ENCODE measurements at regions not wholly inside any gene's neighbourhood (a gene's known extent, or its start where the extent isn't known, plus 50 kb on each side); places are given as distances from the start of the nearest gene placed in this dataset.

DNA sequence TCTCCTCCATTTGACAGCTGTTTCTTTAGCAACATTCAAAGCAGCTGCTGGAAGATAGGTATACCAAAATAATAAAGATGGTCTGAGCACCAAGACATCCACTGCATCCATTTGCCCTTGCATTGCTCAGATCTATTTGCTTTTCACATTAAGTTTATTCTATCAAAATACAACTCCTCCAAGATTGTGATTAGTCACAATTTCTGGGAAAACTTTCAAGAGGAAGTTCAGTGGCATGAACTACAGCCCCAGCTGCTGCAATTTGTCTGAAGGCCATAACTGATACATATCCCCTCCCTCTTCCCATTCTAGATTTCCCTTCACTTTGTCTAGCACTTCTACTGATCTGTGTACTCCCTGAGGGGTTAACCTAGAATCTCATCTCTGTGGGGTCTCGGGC is 117.5 kb upstream of the CEP126 start:
- no peak overlapping the region for H2BK12ac ChIP-seq (ENCODE audit: low read depth, low read length)
- DNase-seq (ENCODE audit: low read depth in 1 of 2, low spot score in 2 of 2) (no peak), FAIRE-seq (no peak)
- no peak overlapping the region for H2BK20ac ChIP-seq (ENCODE audit: low read length)
- H3K27me3 ChIP-seq (replicated peaks in 1 of 4; ENCODE audit: control insufficient read depth in 3 of 4, extremely low read depth in 1 of 4, insufficient read depth in 3 of 4, low read length in 3 of 4) = no peaks in the 10 kb centered on the region
- WGBS, 2 experiments (ENCODE audit: extremely low coverage in 1 of 2, insufficient coverage in 1 of 2, insufficient read length in 1 of 2, insufficient replicate concordance in 2 of 2, low coverage in 1 of 2, low lambda C conversion rate in 2 of 2, missing lambda C conversion rate in 1 of 2) = 100% methylated on average over 1 of the region's 1 CpG; no CpG with 5 or more reads in 1 of the 2 experiments
- no peak overlapping the region for H2BK15ac ChIP-seq (ENCODE audit: low read length)
- CTCF ChIA-PET (ENCODE audit: partially characterized antibody) = interaction anchor here (1.2 to 2.1 kb wide), 7 partner anchors 10 to 360 kb away, joined by 3 to 15 read pairs (median 5); no protein-coding TSS in a partner anchor
- no peaks in the 10 kb centered on the region; the same call in 1 of the 2 replicates for H3K23me2 ChIP-seq (ENCODE audit: low read depth, low read length)
- H2AFZ ChIP-seq (ENCODE audit: low read length) = no peak overlapping the region
- no peak overlapping the region for H2BK5ac ChIP-seq (ENCODE audit: low read depth, low read length)
- H3K4me3 ChIP-seq (ENCODE audit: extremely low read depth in 1 of 4, insufficient read depth in 2 of 4, low read depth in 3 of 4, low read length in 4 of 4) = no peak overlapping the region
- H3K23ac ChIP-seq (ENCODE audit: insufficient read length) = no peak overlapping the region
- H3K79me1 ChIP-seq (ENCODE audit: low read depth, low read length) = no peaks in the 10 kb centered on the region
- H3K4me2 ChIP-seq (ENCODE audit: insufficient read depth in 1 of 2, low read depth in 2 of 2, low read length in 2 of 2) = no peak overlapping the region
- no peaks in the 10 kb centered on the region for H3K79me2 ChIP-seq (ENCODE audit: control insufficient read depth in 1 of 2, insufficient read depth in 2 of 2, low read length in 2 of 2)
- H3K36me3 ChIP-seq (ENCODE audit: control insufficient read depth in 2 of 4, insufficient read depth in 4 of 4, low read length in 3 of 4) = no peaks in the 10 kb centered on the region
- no peaks in the 10 kb centered on the region for H4K20me1 ChIP-seq (replicated peaks in 1 of 2; ENCODE audit: control insufficient read depth in 1 of 2, insufficient read depth in 2 of 2, low read length in 2 of 2)
- no peak overlapping the region for H4K91ac ChIP-seq (replicated peaks; ENCODE audit: insufficient read length, low read length)
- H3K56ac ChIP-seq (replicated peaks; ENCODE audit: insufficient read length, low read depth, low read length) = no peak overlapping the region
- POLR2A ChIA-PET (ENCODE audit: partially characterized antibody) = no interaction called here
- H4K5ac ChIP-seq (ENCODE audit: insufficient read length, low read depth, low read length) = no peak overlapping the region
- H3K18ac ChIP-seq (ENCODE audit: extremely low read depth, low read length) = no peak overlapping the region
- no peak overlapping the region for H4K8ac ChIP-seq (ENCODE audit: extremely low read depth, insufficient read depth, low read length)
- H3K4me1 ChIP-seq (replicated peaks in 1 of 4; ENCODE audit: control insufficient read depth in 3 of 4, insufficient read depth in 4 of 4, low read length in 3 of 4) = peaks cover 0 to 5% (median 2%) of the 10 kb centered on the region in 4 experiments; a peak in 3 of 7 replicates
- no peak overlapping the region for H3K14ac ChIP-seq (ENCODE audit: insufficient read length)
- no peak overlapping the region for H3K4ac ChIP-seq (replicated peaks; ENCODE audit: insufficient read length, low read depth, low read length)
- H3K9me3 ChIP-seq (ENCODE audit: insufficient read depth in 2 of 2, low read depth in 1 of 2, low read length in 1 of 2) = no peaks in the 10 kb centered on the region
- H2BK120ac ChIP-seq (replicated peaks; ENCODE audit: low read depth, low read length) = no peak overlapping the region
- no peak overlapping the region for H3K27ac ChIP-seq (ENCODE audit: low read depth, low read length)
- no peak overlapping the region for H3K9ac ChIP-seq (replicated peaks in 1 of 4; ENCODE audit: extremely low read depth in 1 of 4, low read depth in 3 of 4, low read length in 3 of 4)
- H2AK5ac ChIP-seq (ENCODE audit: low read depth, low read length) = no peak overlapping the region
- TF ChIP-seq CBX5 (IDR thresholded peaks at IDR 0.05; ENCODE audit: low read depth, low read length) = no peak
- TF ChIP-seq USF2 (IDR thresholded peaks at IDR 0.05; ENCODE audit: low read length) = no peak
- no peak for TF ChIP-seq RAD21 (IDR thresholded peaks at IDR 0.05 in 1 of 2, conservative IDR thresholded peaks at IDR 0.05 in 1 of 2; ENCODE audit: low read depth in 2 of 2, low read length in 2 of 2)
- TF ChIP-seq HDAC2 (IDR thresholded peaks at IDR 0.05; ENCODE audit: borderline replicate concordance in 1 of 2, low read depth in 2 of 2, low read length in 2 of 2) = no peak
- TF ChIP-seq, protein P1, sequence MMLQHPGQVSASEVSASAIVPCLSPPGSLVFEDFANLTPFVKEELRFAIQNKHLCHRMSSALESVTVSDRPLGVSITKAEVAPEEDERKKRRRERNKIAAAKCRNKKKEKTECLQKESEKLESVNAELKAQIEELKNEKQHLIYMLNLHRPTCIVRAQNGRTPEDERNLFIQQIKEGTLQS (IDR thresholded peaks at IDR 0.05; ENCODE audit: insufficient read depth, low read depth, low read length) = no peak
- TF ChIP-seq MAFK (IDR thresholded peaks at IDR 0.05; ENCODE audit: low read depth, low read length) = no peak
- TF ChIP-seq RBBP5 (IDR thresholded peaks at IDR 0.05; ENCODE audit: borderline replicate concordance, low read depth, low read length) = no peak
- TF ChIP-seq BCL11A (IDR thresholded peaks at IDR 0.05; ENCODE audit: low read depth in 2 of 2, low read length in 2 of 2) = no peak
- TF ChIP-seq POU5F1 (IDR thresholded peaks at IDR 0.05; ENCODE audit: low read depth, low read length) = no peak
